ENCODE measurements at regions not wholly inside any gene's neighbourhood (a gene's known extent, or its start where the extent isn't known, plus 50 kb on each side); places are given as distances from the start of the nearest gene placed in this dataset.

- no peak overlapping the region for H2BK120ac ChIP-seq (ENCODE audit: low read depth, low read length, poor library complexity, severe bottlenecking)
- H2AFZ ChIP-seq (ENCODE audit: low read length): no peak overlapping the region
- H3K4me1 ChIP-seq (ENCODE audit: insufficient read depth, low read length): no peaks in the 10 kb centered on the region
- no peak overlapping the region for H2BK15ac ChIP-seq (ENCODE audit: low read depth, low read length)
- no peak overlapping the region for H2BK20ac ChIP-seq (ENCODE audit: low read depth, low read length, poor library complexity, severe bottlenecking)
- no peak overlapping the region for H3T11ph ChIP-seq (ENCODE audit: low read length)
- H3K56ac ChIP-seq (ENCODE audit: insufficient read length, low read depth, low read length): no peak overlapping the region
- H4K8ac ChIP-seq (replicated peaks; ENCODE audit: insufficient read length, low read depth, low read length): no peak overlapping the region
- DNase-seq: no peak
- H3K9me3 Mint-ChIP-seq: peaks cover 5 to 9% of the 10 kb centered on the region in 2 experiments
- H3K23me2 ChIP-seq (ENCODE audit: insufficient read length, low read depth, low read length, poor library complexity, severe bottlenecking): no peaks in the 10 kb centered on the region
- H3K27ac Mint-ChIP-seq: no peak overlapping the region
- H4K91ac ChIP-seq (ENCODE audit: insufficient read length, low read depth, low read length): no peak overlapping the region
- no peak overlapping the region for H3K14ac ChIP-seq (ENCODE audit: insufficient read depth, low read length)
- peaks cover 5 to 9% of the 10 kb centered on the region in 2 experiments; a peak in 2 of 4 replicates for H3K4me1 Mint-ChIP-seq
- no peak overlapping the region for H2BK5ac ChIP-seq (ENCODE audit: insufficient read length, low read length)
- no peak overlapping the region for H4K5ac ChIP-seq (ENCODE audit: insufficient read length, low read depth, low read length)
- H3K9ac ChIP-seq (ENCODE audit: extremely low read depth, insufficient read length, low read length): no peak overlapping the region
- no peak overlapping the region for H3K27ac ChIP-seq (ENCODE audit: insufficient read length, low read depth, low read length)
- H3K9me3 ChIP-seq (ENCODE audit: control insufficient read depth, low read depth, low read length): no peaks in the 10 kb centered on the region
- no peaks in the 10 kb centered on the region for H3K27me3 Mint-ChIP-seq (ENCODE audit: low read depth)
- no peak for TF ChIP-seq CTCF (conservative IDR thresholded peaks at IDR 0.05)
- H3K18ac ChIP-seq (ENCODE audit: insufficient read length, low read depth, low read length): no peak overlapping the region
- H3K4me2 ChIP-seq (ENCODE audit: insufficient read depth, insufficient read length, low read length): no peak overlapping the region
- no peak overlapping the region for H3K4me3 Mint-ChIP-seq
- no peaks in the 10 kb centered on the region for H3K79me1 ChIP-seq (ENCODE audit: insufficient read depth, low read depth, low read length, poor library complexity, severe bottlenecking)
- H2BK12ac ChIP-seq (ENCODE audit: insufficient read length, low read depth, low read length): no peak overlapping the region
- no peak overlapping the region for H2AK5ac ChIP-seq (ENCODE audit: insufficient read length, low read length)
- no peaks in the 10 kb centered on the region for H4K20me1 ChIP-seq (ENCODE audit: control insufficient read depth, insufficient read depth, insufficient read length)
- no peaks in the 10 kb centered on the region for H3K79me2 ChIP-seq (ENCODE audit: insufficient read depth, low read length)
- peaks cover 0 to 2% (median 0%) of the 10 kb centered on the region in 3 experiments; a peak in 1 of 7 replicates for H3K36me3 Mint-ChIP-seq (ENCODE audit: insufficient read depth in 1 of 3, low read depth in 3 of 3)
- H3K27me3 ChIP-seq (ENCODE audit: insufficient read depth, low read length): no peaks in the 10 kb centered on the region
- no peak overlapping the region for H3K4ac ChIP-seq (ENCODE audit: low read depth, low read length)
- no peak overlapping the region for H3K23ac ChIP-seq (ENCODE audit: insufficient read length, low read depth, low read length)
Observed at GRCh38 chr11:87392665-87393064, 354.9 kb downstream of the TMEM135 start.

Measured in H9 (cell line).